ENCODE measurements at regions not wholly inside any gene's neighbourhood (a gene's known extent, or its start where the extent isn't known, plus 50 kb on each side); places are given as distances from the start of the nearest gene placed in this dataset.
"Not testable (repeated sequence)": the region's sequence is repeated elsewhere in the genome, so short reads cannot be mapped to it uniquely, and the experiment has no call there.

DNA sequence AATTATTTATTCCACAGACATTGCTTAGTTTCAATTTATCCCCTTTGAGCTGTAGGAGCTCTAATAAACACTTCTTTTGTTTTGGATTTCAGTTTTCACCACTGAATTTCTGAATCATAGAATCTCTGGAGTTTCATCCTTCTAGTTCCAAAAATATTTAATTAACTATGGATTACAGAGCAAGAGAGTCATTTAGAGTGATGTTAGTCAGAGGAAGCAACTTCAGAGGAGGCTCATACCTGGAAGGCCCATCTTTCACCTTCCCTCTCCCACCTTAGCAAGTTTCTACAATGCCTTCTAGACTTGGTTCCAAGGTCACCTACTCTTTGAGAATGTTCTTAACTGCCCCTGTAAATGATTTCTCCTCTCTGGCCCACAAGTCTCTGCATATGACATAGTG lies 353.2 kb downstream of the SPRY2 start:
- DNase-seq (ENCODE audit: low spot score): no peak

DNA sequence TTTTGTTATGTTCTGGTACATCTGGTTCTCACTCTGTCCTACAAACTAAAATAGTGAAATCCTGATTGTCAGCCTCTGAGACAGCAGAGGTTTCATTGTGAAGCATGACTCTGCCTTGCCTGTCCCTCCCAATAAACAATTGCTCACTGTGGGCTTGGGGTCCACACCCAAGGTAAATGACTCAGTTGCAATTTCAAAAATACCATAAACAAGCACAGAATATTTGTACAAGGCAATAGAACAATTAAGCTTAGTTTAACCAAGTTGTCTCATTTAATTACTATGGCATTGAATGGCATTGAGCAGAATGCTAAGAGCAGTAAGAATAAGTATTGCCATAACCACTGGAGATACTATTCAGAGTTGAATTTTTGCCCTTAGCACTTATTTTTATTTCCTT lies 353.6 kb downstream of the SPRY2 start:
- DNase-seq (ENCODE audit: low spot score): no peak

DNA sequence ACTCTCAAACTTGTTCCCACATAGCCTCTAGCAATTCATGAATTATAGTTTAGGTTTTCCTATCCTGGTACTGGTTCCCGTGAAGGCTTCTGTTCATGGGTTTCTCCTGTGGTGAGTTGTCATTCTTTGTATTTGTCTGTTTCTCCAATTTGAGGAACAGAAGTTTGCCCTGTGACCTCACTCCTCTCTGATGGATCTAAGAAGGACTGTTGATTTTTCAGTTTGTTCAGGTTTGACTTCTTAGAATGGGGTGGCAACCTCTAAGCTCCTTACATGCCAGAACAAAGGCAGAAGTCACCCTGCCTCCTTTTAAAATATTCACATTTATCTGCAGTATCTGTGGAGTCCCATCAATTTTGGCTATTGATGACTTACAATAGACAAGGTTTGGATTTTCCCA lies 354.0 kb downstream of the SPRY2 start:
- DNase-seq (ENCODE audit: low spot score): no peak

DNA sequence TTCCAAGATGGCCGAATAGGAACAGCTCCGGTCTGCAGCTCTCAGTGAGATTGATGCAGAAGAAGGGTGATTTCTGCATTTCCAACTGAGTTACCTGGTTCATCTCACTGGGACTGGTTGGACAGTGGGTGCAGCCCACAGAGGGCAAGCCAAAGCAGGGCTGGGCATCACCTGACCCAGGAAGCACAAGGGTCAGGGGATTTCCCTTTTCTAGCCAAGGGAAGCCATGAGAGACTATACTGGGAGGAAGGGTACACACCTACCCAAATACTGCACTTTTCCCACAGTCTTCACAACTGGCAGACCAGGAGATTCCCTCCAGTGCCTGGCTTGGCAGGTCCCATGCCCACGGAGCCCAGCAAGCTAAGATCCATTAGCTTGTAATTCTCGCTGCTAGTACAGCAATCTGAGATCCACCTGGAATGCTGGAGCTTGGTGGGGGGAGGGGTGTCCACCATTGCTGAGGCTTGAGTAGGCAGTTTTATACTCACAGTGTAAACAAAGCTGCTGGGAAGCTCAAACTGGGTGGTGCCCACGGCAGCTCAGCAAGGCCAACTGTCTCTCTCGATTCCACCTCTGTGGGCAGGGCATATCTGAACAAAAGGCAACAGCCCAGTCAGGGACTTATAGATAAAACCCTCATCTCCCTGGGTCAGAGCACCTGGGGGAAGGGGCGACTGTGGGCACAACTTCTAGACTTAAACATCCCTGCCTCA lies 365.8 kb downstream of the SPRY2 start:
- not testable (repeated sequence) for DNase-seq (ENCODE audit: low spot score)

DNA sequence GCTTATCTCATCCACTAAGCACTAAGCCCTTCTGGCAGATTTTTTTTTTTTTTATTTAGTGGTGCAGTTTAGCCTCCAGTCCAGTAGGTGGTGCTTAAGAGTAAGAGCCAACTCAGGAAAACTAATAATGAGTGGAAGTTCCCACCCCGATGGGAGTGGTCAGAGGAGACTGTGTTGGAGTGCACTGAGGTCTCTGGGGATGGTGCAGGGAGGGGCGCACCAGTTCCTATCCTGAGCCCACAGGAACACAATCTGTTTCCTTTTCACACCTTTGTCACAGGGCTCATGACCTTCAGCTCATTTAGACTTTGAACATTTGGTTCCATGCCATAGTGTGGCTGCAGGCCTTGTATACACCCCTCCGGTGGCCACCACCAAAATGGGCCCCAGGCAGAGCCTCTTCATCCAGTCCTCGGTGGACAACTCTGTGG lies 367.4 kb downstream of the SPRY2 start:
- no peak for DNase-seq (ENCODE audit: low spot score)

DNA sequence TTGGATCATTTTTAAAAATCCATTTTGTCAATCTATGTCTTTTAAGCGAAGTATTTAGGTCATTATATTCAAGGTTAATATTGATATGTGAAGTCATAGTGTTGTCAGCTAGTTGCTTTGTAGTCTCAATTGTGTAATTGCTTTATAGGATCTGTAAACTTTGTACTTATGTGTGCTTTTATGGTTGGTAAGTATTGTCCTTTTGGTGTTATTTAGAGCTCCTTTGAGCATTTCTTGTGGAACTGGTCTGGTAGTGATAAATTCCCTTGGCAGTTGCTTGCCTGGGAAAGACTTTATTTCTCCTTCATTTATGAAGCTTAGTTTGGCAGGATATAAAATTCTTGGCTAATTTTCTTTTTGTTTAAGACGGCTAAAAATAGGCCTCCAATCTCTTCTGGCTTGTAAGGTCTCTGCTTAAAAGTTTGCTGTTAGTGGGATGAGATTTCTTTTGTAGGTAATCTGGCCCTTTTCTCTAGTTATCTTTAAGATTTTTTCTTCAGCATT lies 368.8 kb downstream of the SPRY2 start:
- no peak for DNase-seq (ENCODE audit: low spot score)

DNA sequence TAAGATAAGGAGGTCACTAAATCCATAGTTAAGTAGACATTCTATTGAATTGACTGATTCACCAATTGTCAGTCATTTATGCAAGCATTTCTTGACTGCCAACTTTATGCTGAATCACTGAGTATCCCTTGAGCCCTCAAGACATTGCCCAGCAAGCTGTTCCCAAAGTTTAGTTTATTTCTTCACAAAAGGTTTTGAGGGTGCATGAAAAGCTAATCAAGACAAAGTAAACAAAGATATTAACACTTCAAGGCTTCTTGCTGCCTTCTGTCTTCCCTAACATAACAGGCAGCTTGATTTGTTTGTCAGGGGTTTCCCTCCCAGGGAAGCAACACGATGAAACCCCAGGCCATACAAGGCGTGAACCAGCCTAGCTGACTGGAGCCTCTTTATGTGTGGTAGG lies 374.4 kb downstream of the SPRY2 start:
- no peak for DNase-seq (ENCODE audit: low spot score)

DNA sequence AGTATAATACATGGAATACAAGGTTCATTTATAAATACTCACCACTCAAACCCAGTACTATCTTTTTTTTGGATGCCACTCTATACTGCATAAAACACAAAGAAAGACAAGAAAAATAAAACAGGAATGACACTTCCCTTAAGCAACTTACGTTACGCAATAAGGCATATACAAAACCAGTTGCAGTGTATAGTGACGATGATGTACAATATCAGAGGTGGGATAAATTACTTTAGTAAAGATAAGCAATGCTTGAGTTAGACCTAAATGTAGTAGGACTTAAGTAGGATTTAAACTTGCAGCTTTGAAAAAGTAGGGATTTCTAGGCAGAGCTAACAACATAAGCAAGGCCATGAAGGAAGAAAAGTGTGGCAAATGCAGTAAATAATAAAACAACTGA lies 374.9 kb downstream of the SPRY2 start:
- DNase-seq (ENCODE audit: low spot score): no peak

DNA sequence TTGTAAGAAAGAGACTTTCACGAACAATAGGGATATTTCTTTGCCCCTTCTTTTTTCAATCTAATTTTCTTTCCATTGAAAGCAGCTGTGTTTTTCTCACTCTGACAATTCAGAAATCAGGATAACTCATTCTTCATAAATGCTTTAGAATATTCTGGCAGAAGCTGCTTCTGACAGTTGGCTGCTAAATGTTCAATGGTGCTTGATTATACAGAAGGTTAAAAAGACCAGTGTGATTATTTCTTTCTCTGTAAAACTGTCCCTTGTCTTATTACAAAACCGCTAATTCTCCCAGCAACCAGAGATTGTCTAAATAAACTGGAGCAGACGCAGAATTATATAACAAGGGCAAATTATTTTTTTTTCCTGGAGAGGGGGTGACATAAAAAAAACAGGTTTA lies 394.4 kb downstream of the SPRY2 start:
- DNase-seq (ENCODE audit: low spot score): no peak

DNA sequence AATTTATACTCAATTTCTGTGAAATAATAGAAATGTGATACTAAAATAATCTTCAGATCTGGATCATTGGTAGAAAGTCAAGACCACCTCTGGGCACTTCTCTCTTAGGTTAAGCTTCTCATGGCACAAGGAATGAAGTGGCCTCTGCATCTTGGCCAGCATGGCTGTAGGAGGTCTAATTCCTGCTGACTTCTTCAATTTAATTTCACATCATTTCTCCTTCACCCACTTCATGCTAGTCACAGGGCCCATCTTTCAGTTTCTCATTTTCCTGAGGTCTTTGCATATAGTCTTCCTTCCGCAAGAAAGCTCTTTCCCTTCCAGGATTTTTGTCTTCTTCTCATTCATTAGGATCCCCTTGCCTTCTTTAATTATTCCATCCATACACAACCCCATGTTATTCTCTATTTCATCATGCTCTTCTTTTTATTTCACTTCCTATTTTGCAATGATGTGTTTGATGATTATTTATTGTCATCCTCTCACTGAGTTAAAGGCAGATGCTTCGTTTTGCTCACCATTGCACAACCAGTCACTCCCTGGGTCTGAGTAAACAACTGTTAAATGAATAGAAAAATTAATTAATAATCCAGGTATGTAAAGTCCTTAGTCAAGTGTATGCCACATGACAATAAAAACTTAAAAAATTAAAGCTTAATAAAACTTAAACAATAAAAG lies 397.4 kb downstream of the SPRY2 start:
- no peak for DNase-seq (ENCODE audit: low spot score)

DNA sequence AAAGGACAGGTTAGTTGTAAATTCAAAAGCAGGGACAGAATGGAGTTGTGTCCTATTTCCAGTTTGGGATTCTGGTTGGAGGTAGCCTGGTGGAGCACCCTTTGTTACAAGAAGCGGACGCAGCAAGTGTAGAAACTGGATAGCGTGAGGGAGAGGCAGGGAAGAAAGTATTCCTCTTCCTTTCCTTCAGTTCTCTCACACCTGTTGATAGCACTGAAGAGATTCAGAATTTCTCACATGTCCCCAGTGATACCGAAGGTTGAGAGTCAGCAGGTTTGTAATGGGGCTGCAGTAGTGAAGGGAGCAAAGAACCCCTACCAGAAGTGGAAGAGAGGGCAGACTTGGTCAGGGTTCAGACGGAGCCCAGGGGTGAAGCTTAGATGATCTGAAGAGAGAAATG lies 399.2 kb downstream of the SPRY2 start:
- DNase-seq (ENCODE audit: low spot score): no peak

DNA sequence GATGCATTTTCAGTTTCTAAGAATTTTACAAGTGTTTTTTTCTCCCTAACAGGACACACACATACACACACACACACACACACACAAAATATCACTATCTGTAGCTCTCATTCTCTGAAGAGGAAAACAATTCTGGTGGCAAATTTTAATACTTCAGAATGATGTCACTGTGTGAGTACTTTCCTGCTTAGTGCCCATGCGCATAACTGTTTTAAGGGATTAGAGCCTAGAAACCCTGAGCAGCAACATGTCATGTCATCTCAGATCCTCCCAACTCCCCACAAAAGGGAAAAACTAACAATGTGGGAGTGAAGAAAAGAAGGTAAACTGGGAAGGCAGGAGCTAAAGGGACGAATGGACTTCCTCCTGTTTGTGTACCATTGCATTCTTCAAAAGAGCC lies 401.2 kb downstream of the SPRY2 start:
- no peak for DNase-seq (ENCODE audit: low spot score)

DNA sequence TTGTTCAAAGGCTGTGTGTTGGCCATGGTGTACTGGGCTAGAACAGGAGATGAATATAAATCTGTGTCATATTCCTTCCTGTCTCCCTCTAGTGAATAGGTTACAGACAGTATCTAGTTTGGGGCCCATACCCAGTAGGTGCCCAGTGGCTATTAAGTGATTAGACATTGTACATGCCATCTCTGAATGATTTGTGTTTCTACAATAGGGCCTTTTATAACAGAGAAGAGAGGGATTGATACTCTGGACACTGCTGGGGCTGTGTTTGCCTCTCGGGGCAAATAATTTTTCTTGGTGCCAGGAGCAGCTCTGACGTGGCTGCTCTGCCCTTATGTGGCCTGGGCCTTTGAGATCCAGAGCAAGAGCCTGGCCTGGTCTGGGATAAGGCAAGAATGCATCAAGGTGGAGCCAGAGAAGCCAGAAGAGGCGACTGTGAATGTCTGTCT lies 403.1 kb downstream of the SPRY2 start:
- DNase-seq (ENCODE audit: low spot score): no peak

DNA sequence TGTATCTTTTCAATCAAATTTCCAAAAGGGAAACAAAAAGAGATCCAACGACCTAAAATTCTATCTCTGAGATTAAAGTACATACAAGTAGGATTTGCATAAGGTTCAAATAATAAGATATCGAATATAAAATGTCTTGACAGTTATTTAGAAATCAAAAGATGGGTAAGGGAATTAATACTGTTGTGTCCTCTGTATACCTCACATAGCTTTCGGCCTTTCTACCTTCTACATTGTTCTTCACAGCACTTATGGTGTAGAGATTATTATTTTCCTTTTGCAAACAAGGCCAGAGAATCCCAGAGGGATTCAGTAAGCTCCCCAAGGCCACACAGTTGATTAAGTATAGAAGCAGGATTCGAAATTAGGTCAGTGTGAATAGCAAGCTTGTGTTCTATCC lies 403.6 kb downstream of the SPRY2 start:
- no peak for DNase-seq (ENCODE audit: low spot score)

DNA sequence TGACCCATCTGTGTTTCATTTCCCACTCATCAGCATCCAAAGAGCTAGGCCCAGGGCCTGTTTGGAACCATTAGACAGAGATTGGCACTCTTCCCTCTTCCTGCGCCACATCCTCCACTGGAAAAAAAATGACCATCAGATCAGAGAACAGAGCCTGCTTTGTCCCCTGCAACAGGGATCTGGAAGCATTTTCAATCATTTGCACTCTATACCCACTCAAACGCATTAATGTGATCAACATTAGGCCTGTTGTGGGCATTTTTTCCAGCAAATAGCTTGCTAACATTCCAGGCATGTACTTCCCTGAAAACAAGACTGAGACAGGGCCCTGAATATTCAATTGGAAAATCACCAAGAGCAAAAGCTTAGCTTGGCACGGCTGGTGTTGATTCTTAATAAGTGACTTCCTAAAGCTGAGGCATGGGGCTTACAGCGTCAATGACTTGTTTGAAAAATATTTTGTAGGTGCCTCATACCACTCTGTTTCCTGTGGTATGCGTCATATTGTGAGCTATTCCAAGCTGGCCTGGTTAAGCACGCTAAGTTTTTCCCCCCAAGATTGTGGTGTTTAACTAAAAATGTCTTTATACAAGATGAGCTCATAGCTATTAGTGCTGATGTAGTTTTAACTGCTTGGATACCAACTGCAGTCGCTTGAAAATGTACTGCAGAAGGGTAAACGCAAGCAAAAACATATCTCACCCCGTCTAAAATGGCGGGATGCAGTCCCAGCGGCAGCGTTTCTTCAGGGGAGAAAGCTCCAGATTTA lies 404.4 kb downstream of the SPRY2 start:
- peak; percentile 28 for DNase-seq (ENCODE audit: low spot score)

DNA sequence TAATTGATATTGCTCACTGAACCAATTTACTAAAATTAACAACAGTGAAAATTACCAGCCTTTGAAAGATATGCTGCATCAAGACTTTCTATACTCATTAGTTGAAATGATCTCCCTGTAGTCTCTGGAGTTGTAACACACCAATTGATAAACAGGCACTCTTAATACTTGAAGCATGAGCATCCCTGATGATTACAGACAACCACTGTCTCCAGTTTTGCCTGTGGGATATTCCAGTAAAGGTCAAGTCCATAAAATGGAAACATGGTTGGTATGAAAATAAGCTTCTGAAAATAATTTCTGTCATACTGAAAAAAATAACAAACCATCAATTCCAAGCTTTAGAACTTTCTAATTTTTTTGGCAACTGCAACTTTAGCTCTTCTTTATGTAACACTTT lies 405.8 kb downstream of the SPRY2 start:
- no peak for DNase-seq (ENCODE audit: low spot score)

DNA sequence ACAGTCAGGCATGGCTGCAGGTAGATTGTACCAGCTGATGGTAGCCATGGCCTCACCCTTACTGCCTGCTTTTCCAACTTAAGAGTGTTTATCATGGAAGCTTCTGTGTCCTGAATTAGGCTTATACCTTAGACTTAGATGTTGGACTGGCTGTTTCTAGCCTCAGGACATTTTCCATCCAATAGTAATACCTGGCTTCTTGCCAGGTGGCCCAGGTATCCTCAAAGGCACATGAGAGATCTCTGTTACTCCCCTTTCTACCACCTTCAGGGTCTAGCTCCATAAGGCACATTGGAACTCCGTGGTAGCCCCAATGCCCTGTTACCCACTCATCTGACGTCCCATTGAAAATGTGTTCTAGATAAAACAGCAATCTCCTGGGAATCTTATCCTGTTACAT lies 407.5 kb downstream of the SPRY2 start:
- no peak for DNase-seq (ENCODE audit: low spot score)

DNA sequence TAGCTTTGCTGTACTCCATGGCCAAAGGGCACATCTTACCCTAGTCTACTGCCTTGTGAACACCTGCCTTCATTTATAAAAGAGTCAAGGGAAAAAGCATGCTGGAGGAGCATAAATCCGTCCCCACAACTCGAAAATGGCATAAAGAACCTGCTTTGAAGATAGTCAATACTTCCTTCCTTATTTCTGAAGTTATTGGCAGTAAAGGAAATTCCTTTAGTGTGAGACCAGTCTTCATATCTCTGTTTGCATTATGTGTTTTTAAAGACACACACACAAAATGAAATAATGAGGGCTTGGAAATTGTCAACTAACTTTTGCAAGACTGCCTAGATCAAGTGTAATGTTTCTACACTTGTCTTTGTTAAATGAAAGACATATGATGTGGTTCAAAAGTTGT lies 408.4 kb downstream of the SPRY2 start:
- no peak for DNase-seq (ENCODE audit: low spot score)

DNA sequence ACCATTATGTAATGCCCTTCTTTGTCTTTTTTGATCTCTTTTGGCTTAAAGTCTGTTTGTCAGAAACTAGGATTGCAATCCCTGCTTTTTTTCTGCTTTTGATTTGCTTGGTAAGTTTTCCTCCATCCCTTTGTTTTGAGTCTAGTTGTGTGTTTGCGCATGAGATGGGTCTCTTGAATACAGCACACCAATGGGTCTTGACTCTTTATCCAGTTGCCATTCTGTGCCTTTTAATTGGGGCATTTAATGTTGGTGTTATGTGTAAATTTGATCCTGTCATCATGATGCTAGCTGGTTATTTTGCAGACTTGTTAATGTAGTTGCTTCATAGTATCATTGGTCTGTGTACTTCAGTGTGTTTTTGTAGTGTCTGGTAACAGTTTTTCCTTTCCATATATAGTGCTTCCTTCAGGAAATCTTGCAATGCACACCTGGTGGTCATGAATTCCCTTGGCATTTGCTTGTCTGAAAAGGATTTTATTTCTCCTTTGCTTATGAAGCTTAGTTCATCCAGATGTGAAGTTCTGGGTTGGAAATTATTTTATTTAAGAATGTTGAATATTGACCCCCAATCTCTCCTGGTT lies 416.9 kb downstream of the SPRY2 start:
- DNase-seq (ENCODE audit: low spot score): not testable (repeated sequence)

DNA sequence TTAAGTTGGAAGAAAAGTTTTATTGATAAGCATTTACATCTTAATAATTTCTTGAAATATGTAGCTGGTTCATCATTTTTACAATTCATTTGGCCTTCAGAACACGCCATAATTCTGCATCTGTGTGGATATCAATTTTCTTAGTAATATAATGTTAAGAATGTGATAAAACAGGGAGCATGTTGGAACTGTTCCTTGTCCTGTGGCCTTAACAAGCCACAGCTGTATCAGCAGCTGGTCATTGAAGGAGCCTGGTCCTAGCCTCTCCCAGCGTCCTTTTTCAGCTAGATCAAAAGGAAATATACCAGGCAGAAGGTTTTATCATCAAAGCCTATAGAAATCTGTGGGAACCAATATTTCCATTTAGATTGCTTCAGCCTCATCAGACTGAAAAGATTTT lies 421.8 kb downstream of the SPRY2 start:
- DNase-seq (ENCODE audit: low spot score): no peak

DNA sequence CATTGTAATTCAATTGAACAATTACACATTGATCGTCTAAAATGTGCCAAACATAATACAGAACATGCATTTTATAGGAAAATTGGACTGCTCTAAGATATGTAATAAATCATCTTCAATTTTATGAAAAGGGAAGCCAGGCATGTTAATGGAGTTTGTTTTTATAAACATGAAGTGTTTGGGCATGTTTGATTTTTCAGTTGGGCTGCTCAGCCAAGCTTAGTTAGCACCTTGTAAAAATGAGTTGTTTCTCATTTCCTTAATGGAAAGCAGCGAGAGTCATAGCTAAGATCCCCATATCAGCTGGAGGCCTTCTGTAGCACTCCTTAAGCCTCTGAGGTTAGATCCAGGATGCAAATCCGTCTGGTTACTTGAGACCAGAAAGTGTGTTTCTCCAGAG lies 422.3 kb downstream of the SPRY2 start:
- no peak for DNase-seq (ENCODE audit: low spot score)

DNA sequence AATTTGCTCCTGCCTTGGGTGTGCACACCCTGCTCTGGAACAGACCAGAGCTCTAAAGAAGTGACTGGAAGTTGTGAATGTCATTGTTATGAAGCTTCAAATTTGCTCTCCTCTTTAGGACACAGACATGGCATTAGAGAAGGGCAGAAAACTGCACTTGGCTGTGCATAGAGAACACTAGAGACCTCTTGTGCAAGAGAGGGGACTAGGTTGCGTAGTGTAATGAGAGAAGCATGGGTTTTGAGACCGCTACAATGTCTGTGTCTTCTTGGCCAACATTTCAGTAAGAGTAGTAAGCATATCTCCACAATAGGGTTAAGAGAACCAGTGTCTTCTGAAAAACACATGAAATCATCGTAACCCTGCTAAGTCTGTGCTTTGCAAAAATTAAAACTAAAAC lies 423.3 kb downstream of the SPRY2 start:
- no peak for DNase-seq (ENCODE audit: low spot score)

All from mucosa of gallbladder (tissue), 1 donor.